ENCODE measurements at regions not wholly inside any gene's neighbourhood (a gene's known extent, or its start where the extent isn't known, plus 50 kb on each side); places are given as distances from the start of the nearest gene placed in this dataset.

GRCh38 chr7:68857571-68857970 lies 740.7 kb upstream of the AUTS2 start:
- no peaks in the 10 kb centered on the region for H3K4me1 ChIP-seq (ENCODE audit: low read depth, poor library complexity, severe bottlenecking)
- H3K4me2 ChIP-seq = no peak overlapping the region
- H3K9ac ChIP-seq = no peak overlapping the region
- no peak overlapping the region for H3K27ac ChIP-seq
- no peaks in the 10 kb centered on the region for H3K36me3 ChIP-seq (ENCODE audit: insufficient read depth)
- TF ChIP-seq, protein P1, sequence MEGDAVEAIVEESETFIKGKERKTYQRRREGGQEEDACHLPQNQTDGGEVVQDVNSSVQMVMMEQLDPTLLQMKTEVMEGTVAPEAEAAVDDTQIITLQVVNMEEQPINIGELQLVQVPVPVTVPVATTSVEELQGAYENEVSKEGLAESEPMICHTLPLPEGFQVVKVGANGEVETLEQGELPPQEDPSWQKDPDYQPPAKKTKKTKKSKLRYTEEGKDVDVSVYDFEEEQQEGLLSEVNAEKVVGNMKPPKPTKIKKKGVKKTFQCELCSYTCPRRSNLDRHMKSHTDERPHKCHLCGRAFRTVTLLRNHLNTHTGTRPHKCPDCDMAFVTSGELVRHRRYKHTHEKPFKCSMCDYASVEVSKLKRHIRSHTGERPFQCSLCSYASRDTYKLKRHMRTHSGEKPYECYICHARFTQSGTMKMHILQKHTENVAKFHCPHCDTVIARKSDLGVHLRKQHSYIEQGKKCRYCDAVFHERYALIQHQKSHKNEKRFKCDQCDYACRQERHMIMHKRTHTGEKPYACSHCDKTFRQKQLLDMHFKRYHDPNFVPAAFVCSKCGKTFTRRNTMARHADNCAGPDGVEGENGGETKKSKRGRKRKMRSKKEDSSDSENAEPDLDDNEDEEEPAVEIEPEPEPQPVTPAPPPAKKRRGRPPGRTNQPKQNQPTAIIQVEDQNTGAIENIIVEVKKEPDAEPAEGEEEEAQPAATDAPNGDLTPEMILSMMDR (conservative IDR thresholded peaks at IDR 0.05; ENCODE audit: low read depth, low read length) = no peak
- H3K79me2 ChIP-seq (ENCODE audit: insufficient read depth, low read depth) = no peaks in the 10 kb centered on the region
- H4K20me1 ChIP-seq (ENCODE audit: insufficient read depth) = no peaks in the 10 kb centered on the region
- H3K27me3 ChIP-seq (ENCODE audit: insufficient read depth, low read depth) = no peaks in the 10 kb centered on the region
- H3K4me3 ChIP-seq (IDR thresholded peaks at IDR 0.05; ENCODE audit: insufficient read depth, low read depth, low read length) = no peak overlapping the region
- no peak overlapping the region for H2AFZ ChIP-seq (ENCODE audit: low read depth)

DNA sequence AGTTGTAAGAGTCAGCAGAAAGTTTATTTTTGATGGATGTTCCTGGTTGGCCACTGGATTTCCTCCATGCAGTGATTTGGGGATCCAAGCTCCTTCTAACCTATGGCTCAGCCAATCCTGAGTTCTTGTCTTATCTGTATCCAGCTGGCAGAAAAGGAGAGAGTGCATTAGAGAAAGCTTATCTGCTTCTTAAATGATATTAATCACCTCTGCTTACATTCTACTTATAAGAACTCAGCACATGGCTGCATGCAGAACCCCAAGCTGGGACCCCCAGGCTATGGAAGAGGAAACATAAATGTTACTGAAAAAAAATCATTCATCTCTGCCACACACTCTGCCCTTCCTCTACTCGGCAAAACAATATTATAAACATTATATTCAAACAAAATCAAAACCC lies 739.8 kb upstream of the AUTS2 start:
- H3K79me2 ChIP-seq (ENCODE audit: insufficient read depth, low read depth) = no peaks in the 10 kb centered on the region
- no peak overlapping the region for H2AFZ ChIP-seq (ENCODE audit: low read depth)
- TF ChIP-seq, protein P1 (conservative IDR thresholded peaks at IDR 0.05; ENCODE audit: low read depth, low read length) = no peak
- H3K4me1 ChIP-seq (ENCODE audit: low read depth, poor library complexity, severe bottlenecking) = no peaks in the 10 kb centered on the region
- H3K27me3 ChIP-seq (ENCODE audit: insufficient read depth, low read depth) = no peaks in the 10 kb centered on the region
- H3K9ac ChIP-seq = no peak overlapping the region
- no peak overlapping the region for H3K4me3 ChIP-seq (IDR thresholded peaks at IDR 0.05; ENCODE audit: insufficient read depth, low read depth, low read length)
- H3K36me3 ChIP-seq (ENCODE audit: insufficient read depth) = no peaks in the 10 kb centered on the region
- no peak overlapping the region for H3K4me2 ChIP-seq
- H3K27ac ChIP-seq = no peak overlapping the region
- no peaks in the 10 kb centered on the region for H4K20me1 ChIP-seq (ENCODE audit: insufficient read depth)

DNA sequence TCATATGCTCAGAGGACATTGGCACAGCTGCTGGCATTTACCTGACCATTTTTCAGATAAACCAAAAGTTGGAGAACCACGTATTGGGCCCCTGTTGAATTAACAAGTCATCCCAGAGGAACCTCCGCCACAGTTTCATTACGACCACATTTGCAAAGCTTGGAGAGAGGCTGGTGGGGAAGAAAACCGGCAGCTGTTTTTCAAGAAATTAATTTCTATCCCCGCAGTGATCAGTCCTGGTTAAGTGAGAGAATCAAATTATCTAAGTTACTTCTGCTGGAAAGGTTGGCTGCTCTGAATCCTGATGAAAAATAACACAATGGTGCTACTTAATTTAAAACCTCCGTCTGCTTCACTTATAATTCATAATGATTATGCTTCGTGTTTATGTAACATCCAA lies 737.1 kb upstream of the AUTS2 start:
- Histone ChIP-seq H3K36me3 (ENCODE audit: insufficient read depth) (no peaks in the 10 kb centered on the region), H4K20me1 (ENCODE audit: insufficient read depth) (no peaks in the 10 kb centered on the region)
- TF ChIP-seq, protein P1 (conservative IDR thresholded peaks at IDR 0.05; ENCODE audit: low read depth, low read length) = no peak

GRCh38 chr7:68862261-68862660 lies 736.0 kb upstream of the AUTS2 start:
- Histone ChIP-seq H3K4me1 (ENCODE audit: low read depth, poor library complexity, severe bottlenecking) (no peaks in the 10 kb centered on the region), H2AFZ (ENCODE audit: low read depth) (no peak overlapping the region), H4K20me1 (ENCODE audit: insufficient read depth) (no peaks in the 10 kb centered on the region), H3K79me2 (ENCODE audit: insufficient read depth, low read depth) (no peaks in the 10 kb centered on the region), H3K36me3 (ENCODE audit: insufficient read depth) (no peaks in the 10 kb centered on the region), H3K4me2 (no peak overlapping the region), H3K27me3 (ENCODE audit: insufficient read depth, low read depth) (no peaks in the 10 kb centered on the region), H3K27ac (no peak overlapping the region), H3K9ac (no peak overlapping the region), H3K4me3 (IDR thresholded peaks at IDR 0.05; ENCODE audit: insufficient read depth, low read depth, low read length) (no peak overlapping the region)
- TF ChIP-seq, protein P1 (conservative IDR thresholded peaks at IDR 0.05; ENCODE audit: low read depth, low read length) = no peak

More for the DNA sequence above, 737.1 kb upstream of the AUTS2 start:
- Histone ChIP-seq H3K4me2 (no peak overlapping the region), H3K27me3 (ENCODE audit: insufficient read depth, low read depth) (no peaks in the 10 kb centered on the region), H2AFZ (ENCODE audit: low read depth) (no peak overlapping the region), H3K27ac (no peak overlapping the region), H3K4me3 (IDR thresholded peaks at IDR 0.05; ENCODE audit: insufficient read depth, low read depth, low read length) (no peak overlapping the region), H3K4me1 (ENCODE audit: low read depth, poor library complexity, severe bottlenecking) (no peaks in the 10 kb centered on the region), H3K79me2 (ENCODE audit: insufficient read depth, low read depth) (no peaks in the 10 kb centered on the region), H3K9ac (no peak overlapping the region)
